Smooth muscle cell (in vitro differentiated cells): ENCODE measurements at regions not wholly inside any gene's neighbourhood (a gene's known extent, or its start where the extent isn't known, plus 50 kb on each side); places are given as distances from the start of the nearest gene placed in this dataset.

Experiments used
- DNase-seq: peaks from one replicate; lab custom pipeline; 2025; ENCODE audit not compliant: unreplicated experiment; lab: John Stamatoyannopoulos, UW
- H2AFZ ChIP-seq: fragments of 200-600 bp; sonication (generic); 2 replicates; pipeline ENCODE4 v1.6.0; 2016; ENCODE audit warnings: antibody characterized with exemption, low read depth, mild to moderate bottlenecking
- H3F3A ChIP-seq: fragments of 200-600 bp; sonication (generic); 2 replicates; pipeline ENCODE4 v1.6.0; 2017; ENCODE audit warnings: antibody characterized with exemption, low read depth
- H3K27ac ChIP-seq: fragments of 200-600 bp; sonication (generic); 2 replicates; pipeline ENCODE4 v1.5.1; 2016; ENCODE audit warnings: low read depth, mild to moderate bottlenecking
- H3K27me3 ChIP-seq: fragments of 200-600 bp; sonication (generic); 2 replicates; pipeline ENCODE4 v1.6.1; 2016; ENCODE audit warnings: low read depth, mild to moderate bottlenecking
- H3K36me3 ChIP-seq: fragments of 200-600 bp; sonication (generic); 2 replicates; pipeline ENCODE4 v1.5.1; 2016; ENCODE audit warnings: low read depth
- H3K4me1 ChIP-seq: fragments of 200-600 bp; sonication (generic); 2 replicates; pipeline ENCODE4 v1.5.1; 2016; ENCODE audit warnings: low read depth
- H3K4me2 ChIP-seq: fragments of 200-600 bp; sonication (generic); 2 replicates; pipeline ENCODE4 v1.6.0; 2016; ENCODE audit warnings: mild to moderate bottlenecking
- H3K4me3 ChIP-seq: fragments of 200-600 bp; sonication (generic); 2 replicates; pipeline ENCODE4 v1.5.1; 2016; ENCODE audit warnings: mild to moderate bottlenecking
- H3K79me2 ChIP-seq: fragments of 200-600 bp; sonication (generic); 2 replicates; pipeline ENCODE4 v1.6.0; 2016; ENCODE audit warnings: low read depth, mild to moderate bottlenecking
- H3K9ac ChIP-seq: fragments of 200-600 bp; sonication (generic); 2 replicates; pipeline ENCODE4 v1.6.0; 2016; ENCODE audit warnings: low read depth
- H3K9me3 ChIP-seq: fragments of 200-600 bp; sonication (generic); replicated peaks from 2 replicates; pipeline ENCODE4 v1.5.1; 2016; ENCODE audit warnings: low read depth
- H4K20me1 ChIP-seq: fragments of 200-600 bp; sonication (generic); 2 replicates; pipeline ENCODE4 v1.6.0; 2016; ENCODE audit warnings: low read depth
- CTCF ChIP-seq: fragments of 200-600 bp; sonication (generic); IDR thresholded peaks from 2 replicates; pipeline ENCODE4 v1.5.1; 2017; ENCODE audit warnings: borderline replicate concordance, mild to moderate bottlenecking, antibody characterized with exemption; ENCODE audit not compliant: insufficient read depth, poor library complexity, severe bottlenecking
- WGBS: methylation state at CpG from one replicate; pipeline ENCODE4 v1.1.7; 2016; ENCODE audit warnings: low lambda C conversion rate; 5-methylcytosine and 5-hydroxymethylcytosine counted together

DNA sequence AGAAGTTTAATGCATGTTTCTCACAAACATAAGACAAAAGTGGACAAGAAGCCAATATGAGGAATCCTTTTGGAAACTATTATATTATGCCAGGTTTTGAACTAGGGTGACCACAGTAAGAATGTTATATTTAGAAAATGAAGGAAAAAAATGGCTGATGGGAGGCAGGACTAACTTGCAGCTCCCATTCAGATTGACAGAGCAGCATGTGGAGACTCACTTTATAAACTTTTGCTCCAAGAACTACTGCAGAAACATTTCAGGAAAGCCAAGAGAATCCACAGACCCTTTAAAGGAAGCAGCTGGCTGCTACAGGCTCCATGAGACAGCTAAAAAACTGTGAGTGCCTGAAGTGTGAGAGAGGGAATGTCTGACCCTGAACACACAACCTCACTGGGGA lies 738.6 kb upstream of the GRIA3 start:
- Histone ChIP-seq H3K27me3 (no peaks in the 10 kb centered on the region), H3K36me3 (no peaks in the 10 kb centered on the region), H3K4me3 (no peak overlapping the region), H3K9me3 (no peaks in the 10 kb centered on the region), H3F3A (no peaks in the 10 kb centered on the region), H3K4me1 (no peaks in the 10 kb centered on the region), H3K4me2 (no peak overlapping the region), H2AFZ (no peak overlapping the region), H3K79me2 (no peaks in the 10 kb centered on the region), H4K20me1 (no peaks in the 10 kb centered on the region), H3K27ac (no peak overlapping the region), H3K9ac (no peak overlapping the region)
- DNase-seq: no peak
- TF ChIP-seq CTCF: no peak

GRCh38 chrX:122464341-122464740 lies 719.7 kb upstream of the GRIA3 start:
- no peak for TF ChIP-seq CTCF
- Histone ChIP-seq H3K79me2 (no peaks in the 10 kb centered on the region), H3K4me3 (no peak overlapping the region), H3F3A (no peaks in the 10 kb centered on the region), H2AFZ (no peak overlapping the region), H3K36me3 (no peaks in the 10 kb centered on the region), H3K9ac (no peak overlapping the region), H3K9me3 (no peaks in the 10 kb centered on the region), H3K4me2 (no peak overlapping the region), H3K27me3 (no peaks in the 10 kb centered on the region), H3K27ac (no peak overlapping the region), H4K20me1 (no peaks in the 10 kb centered on the region), H3K4me1 (no peaks in the 10 kb centered on the region)
- DNase-seq: no peak
- WGBS: 63% methylated on average over 3 of the region's 3 CpGs

GRCh38 chrX:122475306-122475705 lies 708.8 kb upstream of the GRIA3 start:
- Histone ChIP-seq H2AFZ (no peak overlapping the region), H3K4me3 (no peak overlapping the region), H3K4me1 (no peaks in the 10 kb centered on the region), H3K4me2 (no peak overlapping the region), H3F3A (no peaks in the 10 kb centered on the region), H3K27me3 (no peaks in the 10 kb centered on the region), H3K9me3 (no peaks in the 10 kb centered on the region), H3K79me2 (no peaks in the 10 kb centered on the region), H3K36me3 (no peaks in the 10 kb centered on the region), H3K27ac (no peak overlapping the region), H3K9ac (no peak overlapping the region), H4K20me1 (no peaks in the 10 kb centered on the region)
- TF ChIP-seq CTCF: no peak
- DNase-seq: no peak

DNA sequence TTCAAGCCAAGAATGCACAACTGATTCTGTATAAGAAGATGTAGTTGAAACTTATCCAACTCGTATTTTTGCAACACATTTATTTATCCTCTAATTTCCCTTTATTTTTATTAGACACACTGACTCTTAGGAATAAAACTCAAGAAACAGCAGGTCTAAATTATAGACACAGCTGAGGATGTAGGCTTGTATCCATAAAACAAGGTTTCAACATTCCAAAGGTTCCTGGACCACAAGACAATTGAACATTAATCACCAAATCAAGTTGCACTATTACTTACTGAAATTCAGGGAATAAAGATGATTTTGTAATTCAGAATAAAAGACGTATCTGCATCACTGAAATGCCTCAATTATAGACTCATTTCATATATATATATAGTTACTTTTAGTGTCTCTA lies 683.5 kb upstream of the GRIA3 start:
- Histone ChIP-seq H3K4me3 (no peak overlapping the region), H3K79me2 (no peaks in the 10 kb centered on the region), H3K9ac (no peak overlapping the region), H3K4me2 (no peak overlapping the region), H3K9me3 (no peaks in the 10 kb centered on the region), H2AFZ (no peak overlapping the region), H3K27me3 (no peaks in the 10 kb centered on the region), H4K20me1 (no peaks in the 10 kb centered on the region), H3K36me3 (no peaks in the 10 kb centered on the region), H3K4me1 (no peaks in the 10 kb centered on the region), H3K27ac (no peak overlapping the region), H3F3A (no peaks in the 10 kb centered on the region)
- TF ChIP-seq CTCF: no peak
- 61% methylated on average over 2 of the region's 2 CpGs for WGBS
- no peak for DNase-seq
